Kidney epithelial cell (primary cell): ENCODE measurements at regions not wholly inside any gene's neighbourhood (a gene's known extent, or its start where the extent isn't known, plus 50 kb on each side); places are given as distances from the start of the nearest gene placed in this dataset.

ENCODE experiments used
- DNase-seq: peaks from one replicate; pipeline ENCODE4 v3.0.0-alpha.2; 2010; ENCODE audit warnings: low read depth
- H3K27me3 ChIP-seq: 2 replicates; pipeline ENCODE4 v1.6.0; 2011; ENCODE audit warnings: low read length; ENCODE audit not compliant: control insufficient read depth, insufficient read depth
- H3K36me3 ChIP-seq: 2 replicates; pipeline ENCODE4 v1.5.1; 2011; ENCODE audit warnings: low read length; ENCODE audit not compliant: control insufficient read depth, insufficient read depth
- H3K4me3 ChIP-seq: 2 replicates; pipeline ENCODE4 v1.5.1; 2011; ENCODE audit warnings: low read depth, mild to moderate bottlenecking, control low read depth, low read length
- CTCF ChIP-seq: IDR thresholded peaks from 2 replicates; pipeline ENCODE4 v1.5.1; 2011; ENCODE audit warnings: mild to moderate bottlenecking, moderate library complexity, low read length, control low read depth, inconsistent platforms; ENCODE audit not compliant: insufficient read depth, poor library complexity, severe bottlenecking

GRCh38 chr3:168333410-168333935 lies 237.7 kb upstream of the GOLIM4 start:
- Histone ChIP-seq H3K4me3 (no peak overlapping the region), H3K36me3 (no peaks in the 10 kb centered on the region), H3K27me3 (no peaks in the 10 kb centered on the region)
- no peak for DNase-seq
- TF ChIP-seq CTCF, result no peak

GRCh38 chr3:168331756-168332155 lies 236.0 kb upstream of the GOLIM4 start:
- no peak for DNase-seq
- Histone ChIP-seq H3K36me3 (no peaks in the 10 kb centered on the region), H3K4me3 (no peak overlapping the region), H3K27me3 (no peaks in the 10 kb centered on the region)
- no peak for TF ChIP-seq CTCF

GRCh38 chr3:168330983-168331382 lies 235.3 kb upstream of the GOLIM4 start:
- TF ChIP-seq CTCF, result no peak
- Histone ChIP-seq H3K4me3 (no peak overlapping the region), H3K36me3 (no peaks in the 10 kb centered on the region), H3K27me3 (no peaks in the 10 kb centered on the region)
- DNase-seq, result no peak

GRCh38 chr3:168327856-168328255 lies 232.1 kb upstream of the GOLIM4 start:
- no peak for TF ChIP-seq CTCF
- no peak for DNase-seq
- Histone ChIP-seq H3K27me3 (no peaks in the 10 kb centered on the region), H3K4me3 (no peak overlapping the region), H3K36me3 (no peaks in the 10 kb centered on the region)

GRCh38 chr3:168325684-168326083 lies 230.0 kb upstream of the GOLIM4 start:
- Histone ChIP-seq H3K36me3 (no peaks in the 10 kb centered on the region), H3K4me3 (no peak overlapping the region), H3K27me3 (no peaks in the 10 kb centered on the region)
- DNase-seq, result no peak
- TF ChIP-seq CTCF, result no peak

GRCh38 chr3:168322941-168323340 lies 227.2 kb upstream of the GOLIM4 start:
- no peak for DNase-seq
- no peak for TF ChIP-seq CTCF
- Histone ChIP-seq H3K27me3 (no peaks in the 10 kb centered on the region), H3K4me3 (no peak overlapping the region), H3K36me3 (no peaks in the 10 kb centered on the region)
